HEK293T (cell line): ENCODE measurements at regions not wholly inside any gene's neighbourhood (a gene's known extent, or its start where the extent isn't known, plus 50 kb on each side); places are given as distances from the start of the nearest gene placed in this dataset.

Source experiments
- CTCF ChIA-PET: fragments of 350-600 bp; formaldehyde crosslinking; extraction: SDS; loops from one replicate; lab custom pipeline; 2021; ENCODE audit warnings: antibody characterized with exemption, inconsistent platforms; lab: Yijun Ruan, JAX
- POLR2A ChIA-PET: fragments of 350-600 bp; formaldehyde crosslinking; extraction: SDS; loops from one replicate; lab custom pipeline; 2020; ENCODE audit warnings: antibody characterized with exemption, inconsistent platforms; lab: Yijun Ruan, JAX
- DNase-seq: peaks from one replicate; pipeline ENCODE4 v3.0.0; 2012; ENCODE audit warnings: mixed read lengths; ENCODE audit errors: extremely low spot score
- ARNT ChIP-seq: fragments of 450-650 bp; IDR thresholded peaks from 2 replicates; pipeline ENCODE4 v1.6.1; 2017; ENCODE audit warnings: mild to moderate bottlenecking
- BHLHE40 ChIP-seq: fragments of 450-650 bp; IDR thresholded peaks from 2 replicates; pipeline ENCODE4 v1.6.1; 2016; ENCODE audit warnings: mild to moderate bottlenecking, moderate library complexity, borderline replicate concordance
- CTBP1 ChIP-seq: fragments of 450-650 bp; IDR thresholded peaks from 2 replicates; pipeline ENCODE4 v1.6.1; 2016; ENCODE audit warnings: borderline replicate concordance
- ELF4 ChIP-seq: fragments of 450-650 bp; IDR thresholded peaks from 2 replicates; pipeline ENCODE4 v1.6.1; 2017; ENCODE audit warnings: antibody characterized with exemption
- FOXA1 ChIP-seq: fragments of 450-650 bp; IDR thresholded peaks from 2 replicates; pipeline ENCODE4 v1.6.1; 2016; ENCODE audit warnings: mild to moderate bottlenecking
- FOXK2 ChIP-seq: fragments of 450-650 bp; IDR thresholded peaks from 2 replicates; pipeline ENCODE4 v1.6.1; 2016; ENCODE audit warnings: mild to moderate bottlenecking
- FOXM1 ChIP-seq: fragments of 450-650 bp; IDR thresholded peaks from 2 replicates; pipeline ENCODE4 v1.6.1; 2017; ENCODE audit warnings: mild to moderate bottlenecking, borderline replicate concordance
- HDGF ChIP-seq: fragments of 450-650 bp; IDR thresholded peaks from 2 replicates; pipeline ENCODE4 v1.6.1; 2017; ENCODE audit warnings: antibody characterized with exemption, borderline replicate concordance
- L3MBTL2 ChIP-seq: fragments of 450-650 bp; conservative IDR thresholded peaks from 2 replicates; pipeline ENCODE4 v1.6.1; 2016; ENCODE audit warnings: mild to moderate bottlenecking
- LEF1 ChIP-seq: fragments of 450-650 bp; IDR thresholded peaks from 2 replicates; pipeline ENCODE4 v1.6.1; 2017; ENCODE audit warnings: mild to moderate bottlenecking, borderline replicate concordance
- NFRKB ChIP-seq: fragments of 450-650 bp; IDR thresholded peaks from 2 replicates; pipeline ENCODE4 v1.6.1; 2016; ENCODE audit warnings: mild to moderate bottlenecking, moderate library complexity
- SP1 ChIP-seq: fragments of 450-650 bp; IDR thresholded peaks from 2 replicates; pipeline ENCODE4 v1.6.1; 2017
- SUZ12 ChIP-seq: fragments of 450-650 bp; IDR thresholded peaks from 2 replicates; pipeline ENCODE4 v1.6.1; 2016; ENCODE audit warnings: mild to moderate bottlenecking
- TARDBP ChIP-seq: fragments of 450-650 bp; IDR thresholded peaks from 2 replicates; pipeline ENCODE4 v1.6.1; 2016
- ZNF384 ChIP-seq: fragments of 450-650 bp; IDR thresholded peaks from 2 replicates; pipeline ENCODE4 v1.6.1; 2016
- TF ChIP-seq, protein P1 (sequence below): fragments of 450-650 bp; IDR thresholded peaks from 2 replicates; pipeline ENCODE4 v1.6.1; 2016

DNA sequence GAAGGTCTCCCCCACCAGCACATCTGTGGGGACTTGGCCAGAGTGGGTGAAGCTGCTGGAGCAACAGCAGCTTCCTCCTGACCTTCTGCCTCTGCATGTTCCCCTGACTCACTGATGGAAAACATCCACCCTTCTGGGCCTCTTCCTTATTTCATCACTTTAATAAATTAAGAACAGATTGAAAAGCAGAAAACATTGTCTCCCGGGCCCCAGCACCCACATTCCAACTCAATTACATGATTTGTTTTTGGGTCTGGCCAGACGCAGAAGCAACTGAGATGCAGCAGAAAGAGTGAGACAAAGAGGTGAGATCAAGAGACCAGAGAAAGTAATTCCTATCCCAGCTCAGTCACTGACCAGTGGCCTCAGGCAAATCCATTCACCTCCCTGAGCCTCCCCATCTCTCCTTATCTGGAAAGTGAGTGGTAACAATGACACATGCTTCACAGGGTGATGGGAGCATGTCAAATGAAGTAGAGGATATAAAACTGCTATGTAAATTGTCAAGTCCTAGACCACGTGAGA is 157.1 kb downstream of the ELAVL4 start:
- no peak for DNase-seq
- ChIA-PET CTCF (interaction anchor here (0.6 kb wide), 1 partner anchor 12 kb away, joined by 3 read pairs; no protein-coding TSS in a partner anchor), POLR2A (no interaction called here)
- no peak for TF ChIP-seq SP1

DNA sequence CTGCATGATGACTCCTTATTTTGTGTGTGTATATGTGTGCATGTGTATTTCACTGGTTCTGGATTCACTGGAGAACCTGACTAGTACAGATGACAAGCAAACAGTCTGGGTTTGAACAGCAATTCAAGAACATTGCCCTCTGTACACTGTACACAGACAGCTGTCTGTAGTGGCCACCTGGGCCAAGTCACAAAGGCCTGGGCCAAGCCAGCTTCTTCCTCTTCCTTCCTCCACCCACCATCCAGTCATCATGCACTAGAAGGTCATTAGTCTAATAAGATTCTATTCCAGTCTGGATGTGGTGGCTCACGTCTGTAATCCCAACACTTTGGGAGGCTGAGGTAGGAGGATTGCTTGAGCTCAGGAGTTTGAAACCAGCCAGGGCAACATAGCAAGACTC is 155.9 kb downstream of the ELAVL4 start:
- DNase-seq = no peak
- ChIA-PET POLR2A (no interaction called here), CTCF (no interaction called here)
- no peak for TF ChIP-seq LEF1
- no peak for TF ChIP-seq SUZ12
- TF ChIP-seq SP1 = no peak
- TF ChIP-seq FOXK2 = no peak
- TF ChIP-seq, protein P1, sequence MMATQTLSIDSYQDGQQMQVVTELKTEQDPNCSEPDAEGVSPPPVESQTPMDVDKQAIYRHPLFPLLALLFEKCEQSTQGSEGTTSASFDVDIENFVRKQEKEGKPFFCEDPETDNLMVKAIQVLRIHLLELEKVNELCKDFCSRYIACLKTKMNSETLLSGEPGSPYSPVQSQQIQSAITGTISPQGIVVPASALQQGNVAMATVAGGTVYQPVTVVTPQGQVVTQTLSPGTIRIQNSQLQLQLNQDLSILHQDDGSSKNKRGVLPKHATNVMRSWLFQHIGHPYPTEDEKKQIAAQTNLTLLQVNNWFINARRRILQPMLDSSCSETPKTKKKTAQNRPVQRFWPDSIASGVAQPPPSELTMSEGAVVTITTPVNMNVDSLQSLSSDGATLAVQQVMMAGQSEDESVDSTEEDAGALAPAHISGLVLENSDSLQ = no peak
- no peak for TF ChIP-seq CTBP1
- TF ChIP-seq ZNF384 = no peak
- TF ChIP-seq ELF4 = no peak
- no peak for TF ChIP-seq L3MBTL2
- TF ChIP-seq FOXA1 = no peak
- TF ChIP-seq BHLHE40 = no peak
- no peak for TF ChIP-seq NFRKB
- no peak for TF ChIP-seq HDGF
- no peak for TF ChIP-seq TARDBP

DNA sequence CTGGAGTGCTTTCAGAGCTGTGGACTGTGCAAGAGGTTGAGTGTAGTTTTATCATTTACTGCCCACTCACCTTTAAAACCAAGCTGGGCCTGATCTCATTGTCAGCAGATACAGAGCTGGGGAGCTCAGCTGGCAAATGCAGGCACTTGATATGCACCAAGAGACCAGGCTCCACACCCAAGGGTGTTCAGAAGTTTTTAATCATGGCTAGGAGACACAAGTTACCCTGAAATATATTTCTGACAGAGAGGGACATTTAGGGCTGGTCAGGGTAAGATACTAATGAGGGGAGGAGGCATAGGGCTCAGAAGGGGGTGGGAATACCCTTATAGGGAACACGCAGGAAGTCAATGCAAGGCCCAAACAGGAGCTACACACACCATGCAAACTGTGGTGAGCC is 153.7 kb downstream of the ELAVL4 start:
- CTCF ChIA-PET = interaction anchor here (1.3 kb wide), 1 partner anchor 10 kb away, joined by 4 read pairs; no protein-coding TSS in a partner anchor
- TF ChIP-seq, protein P1 = no peak
- TF ChIP-seq BHLHE40 (no peak), NFRKB (no peak), FOXM1 (no peak), FOXK2 (no peak), TARDBP (no peak), ARNT (no peak), FOXA1 (no peak), HDGF (no peak)
- POLR2A ChIA-PET = no interaction called here
- DNase-seq = no peak

DNA sequence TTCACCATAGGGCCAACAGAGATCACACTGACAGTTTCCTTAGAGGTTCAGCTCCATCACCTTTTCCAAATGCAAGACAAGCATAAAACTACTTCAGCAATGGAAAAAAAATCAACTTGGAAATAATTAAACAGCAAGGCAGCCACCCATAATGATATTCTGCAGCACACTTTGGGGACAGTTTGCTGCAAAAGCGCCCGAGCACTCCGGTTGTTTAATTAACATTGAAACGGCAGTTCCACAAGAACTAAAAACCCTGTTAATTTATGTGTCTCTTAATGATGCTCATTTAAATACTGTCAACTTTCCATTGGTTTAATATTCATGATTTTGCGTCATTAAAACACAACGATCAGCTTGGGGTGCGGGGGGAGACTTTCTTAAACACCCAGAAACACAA is 153.2 kb downstream of the ELAVL4 start:
- DNase-seq = no peak
- CTCF ChIA-PET = interaction anchor here (0.6 to 1.3 kb wide), 2 partner anchors 11 to 12 kb away, joined by 3 to 4 read pairs; no protein-coding TSS in a partner anchor
- POLR2A ChIA-PET = no interaction called here
- no peak for TF ChIP-seq L3MBTL2
- TF ChIP-seq HDGF = no peak

DNA sequence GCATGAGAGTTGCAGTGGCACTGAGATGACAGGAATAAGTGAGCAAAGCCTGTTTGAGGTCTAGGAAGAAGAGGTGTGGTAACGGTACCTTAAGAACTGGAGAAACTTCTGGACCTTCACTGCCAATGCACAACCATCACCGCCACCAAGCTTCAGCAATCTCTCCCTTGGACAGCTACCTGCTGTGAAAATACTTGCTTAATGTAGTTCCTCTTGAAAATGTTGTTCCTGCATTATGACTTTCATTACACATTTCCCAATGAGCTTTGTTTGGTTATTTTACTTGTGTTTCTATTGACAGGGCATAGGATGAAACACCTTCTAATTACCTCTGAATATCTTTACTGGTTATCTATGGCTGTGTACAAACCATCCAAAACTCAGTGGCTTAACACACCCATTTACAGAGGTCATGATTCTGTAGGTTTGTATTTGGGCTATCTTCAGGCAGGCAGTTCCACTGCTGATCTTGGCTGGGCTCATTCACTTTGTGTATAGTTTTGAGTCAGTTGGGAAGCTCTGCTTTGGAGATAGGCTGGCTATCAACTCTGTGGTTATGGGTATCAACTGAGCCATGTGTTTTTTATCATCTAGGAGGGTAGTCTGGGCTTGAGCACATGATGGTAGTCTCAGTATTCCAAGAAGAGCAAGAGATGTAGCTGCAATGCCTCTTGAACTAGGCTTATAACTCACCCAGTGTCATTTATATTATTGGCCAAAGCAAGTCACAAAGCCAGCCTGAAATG is 149.4 kb downstream of the ELAVL4 start:
- ChIA-PET CTCF (no interaction called here), POLR2A (no interaction called here)
- TF ChIP-seq CTBP1 = no peak
- TF ChIP-seq SP1 = no peak
- no peak for TF ChIP-seq FOXA1
- TF ChIP-seq SUZ12 = no peak
- TF ChIP-seq L3MBTL2 = no peak
- TF ChIP-seq FOXM1 = no peak
- no peak for TF ChIP-seq HDGF
- no peak for TF ChIP-seq FOXK2
- no peak for TF ChIP-seq LEF1
- no peak for TF ChIP-seq NFRKB
- no peak for DNase-seq

DNA sequence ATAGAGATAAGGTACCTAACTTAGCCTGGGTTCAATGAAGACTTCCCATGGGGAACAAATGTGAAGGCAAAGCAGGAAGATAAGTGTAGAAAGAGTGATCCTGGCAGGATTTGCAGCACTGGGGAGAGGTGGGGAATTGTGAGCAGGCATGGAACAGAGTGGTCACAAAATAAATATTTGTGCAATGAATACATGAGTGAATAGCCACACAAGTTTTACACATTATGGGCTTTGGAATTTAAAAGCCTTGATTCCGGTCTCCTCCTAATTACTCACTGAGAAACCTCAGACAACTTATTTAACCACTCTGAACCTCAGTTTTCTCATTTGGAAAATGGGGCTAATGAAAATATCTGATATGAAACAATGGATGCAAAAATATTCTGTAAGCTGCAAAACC is 148.3 kb downstream of the ELAVL4 start:
- TF ChIP-seq BHLHE40 = no peak
- no peak for TF ChIP-seq LEF1
- no peak for TF ChIP-seq SUZ12
- no peak for TF ChIP-seq HDGF
- TF ChIP-seq, protein P1 = no peak
- TF ChIP-seq FOXM1 = no peak
- no peak for DNase-seq
- ChIA-PET CTCF (no interaction called here), POLR2A (no interaction called here)
